ENCODE measurements at regions not wholly inside any gene's neighbourhood (a gene's known extent, or its start where the extent isn't known, plus 50 kb on each side); places are given as distances from the start of the nearest gene placed in this dataset.

- no peaks in the 10 kb centered on the region for H3K9me3 ChIP-seq (ENCODE audit: insufficient read depth, low read depth, low read length)
- no peaks in the 10 kb centered on the region for H3K79me2 ChIP-seq (ENCODE audit: insufficient read depth, low read length)
- TF ChIP-seq CTCF (conservative IDR thresholded peaks at IDR 0.05; ENCODE audit: low read length) (no peak), EZH2phosphoT487 (IDR thresholded peaks at IDR 0.05; ENCODE audit: borderline replicate concordance) (no peak)
- no peaks in the 10 kb centered on the region for H3K9me2 ChIP-seq (replicated peaks; ENCODE audit: low read depth, low read length)
- no peak overlapping the region for H3K4me2 ChIP-seq (ENCODE audit: low read depth, low read length, poor library complexity, severe bottlenecking)
- H3K27me3 ChIP-seq (ENCODE audit: insufficient read depth, low read length, poor library complexity, severe bottlenecking) = no peaks in the 10 kb centered on the region
- H3K36me3 ChIP-seq (ENCODE audit: insufficient read depth, low read length) = no peaks in the 10 kb centered on the region
- H3K4me1 ChIP-seq (ENCODE audit: insufficient read depth, low read length, poor library complexity, severe bottlenecking) = no peaks in the 10 kb centered on the region
- H2AFZ ChIP-seq (ENCODE audit: low read length) = no peak overlapping the region
- no peak overlapping the region for H3K4me3 ChIP-seq (ENCODE audit: low read length, poor library complexity, severe bottlenecking)
- no peak overlapping the region for H3K9ac ChIP-seq (ENCODE audit: low read depth, low read length, poor library complexity, severe bottlenecking)
- H3F3A ChIP-seq (ENCODE audit: low read depth) = no peaks in the 10 kb centered on the region
- H4K20me1 ChIP-seq (ENCODE audit: insufficient read depth, low read length, poor library complexity, severe bottlenecking) = no peaks in the 10 kb centered on the region
Measured at GRCh38 chr18:33983126-33983525, 241.6 kb downstream of the NOL4 start.

GRCh38 chr18:33960417-33960816, 264.3 kb downstream of the NOL4 start:
- Histone ChIP-seq H3K9me2 (replicated peaks; ENCODE audit: low read depth, low read length) (no peaks in the 10 kb centered on the region), H3K27me3 (ENCODE audit: insufficient read depth, low read length, poor library complexity, severe bottlenecking) (no peaks in the 10 kb centered on the region), H3K4me1 (ENCODE audit: insufficient read depth, low read length, poor library complexity, severe bottlenecking) (no peaks in the 10 kb centered on the region), H3F3A (ENCODE audit: low read depth) (no peaks in the 10 kb centered on the region), H3K4me3 (ENCODE audit: low read length, poor library complexity, severe bottlenecking) (no peak overlapping the region), H3K9ac (ENCODE audit: low read depth, low read length, poor library complexity, severe bottlenecking) (no peak overlapping the region), H3K36me3 (ENCODE audit: insufficient read depth, low read length) (no peaks in the 10 kb centered on the region), H3K79me2 (ENCODE audit: insufficient read depth, low read length) (no peaks in the 10 kb centered on the region), H3K9me3 (ENCODE audit: insufficient read depth, low read depth, low read length) (no peaks in the 10 kb centered on the region), H3K4me2 (ENCODE audit: low read depth, low read length, poor library complexity, severe bottlenecking) (no peak overlapping the region), H2AFZ (ENCODE audit: low read length) (no peak overlapping the region), H4K20me1 (ENCODE audit: insufficient read depth, low read length, poor library complexity, severe bottlenecking) (no peaks in the 10 kb centered on the region)
- TF ChIP-seq EZH2phosphoT487 (IDR thresholded peaks at IDR 0.05; ENCODE audit: borderline replicate concordance) = no peak
- TF ChIP-seq CTCF (conservative IDR thresholded peaks at IDR 0.05; ENCODE audit: low read length) = no peak

GRCh38 chr18:33959609-33960008, 265.1 kb downstream of the NOL4 start:
- no peak overlapping the region for H2AFZ ChIP-seq (ENCODE audit: low read length)

More at GRCh38 chr18:33959609-33960008, 265.1 kb downstream of the NOL4 start:
- Histone ChIP-seq H3K9ac (ENCODE audit: low read depth, low read length, poor library complexity, severe bottlenecking) (no peak overlapping the region), H3K4me1 (ENCODE audit: insufficient read depth, low read length, poor library complexity, severe bottlenecking) (no peaks in the 10 kb centered on the region), H3K4me2 (ENCODE audit: low read depth, low read length, poor library complexity, severe bottlenecking) (no peak overlapping the region), H4K20me1 (ENCODE audit: insufficient read depth, low read length, poor library complexity, severe bottlenecking) (no peaks in the 10 kb centered on the region), H3K9me2 (replicated peaks; ENCODE audit: low read depth, low read length) (no peaks in the 10 kb centered on the region), H3K36me3 (ENCODE audit: insufficient read depth, low read length) (no peaks in the 10 kb centered on the region), H3K27me3 (ENCODE audit: insufficient read depth, low read length, poor library complexity, severe bottlenecking) (no peaks in the 10 kb centered on the region), H3K79me2 (ENCODE audit: insufficient read depth, low read length) (no peaks in the 10 kb centered on the region), H3K4me3 (ENCODE audit: low read length, poor library complexity, severe bottlenecking) (no peak overlapping the region), H3K9me3 (ENCODE audit: insufficient read depth, low read depth, low read length) (no peaks in the 10 kb centered on the region), H3F3A (ENCODE audit: low read depth) (no peaks in the 10 kb centered on the region)
- no peak for TF ChIP-seq CTCF (conservative IDR thresholded peaks at IDR 0.05; ENCODE audit: low read length)
- TF ChIP-seq EZH2phosphoT487 (IDR thresholded peaks at IDR 0.05; ENCODE audit: borderline replicate concordance) = no peak

All from Loucy (cell line).